GM12878 (cell line): ENCODE measurements at regions not wholly inside any gene's neighbourhood (a gene's known extent, or its start where the extent isn't known, plus 50 kb on each side); places are given as distances from the start of the nearest gene placed in this dataset.

ENCODE experiments used
- ATAC-seq: fragments of 200-7000 bp; cut with Tn5 transposase; 3 replicates; pipeline ENCODE4 v1.9.1; 2020; ENCODE audit warnings: mild to moderate bottlenecking, moderate library complexity
- BruUV-seq: library from RNA; stranded (reverse); fragments of 400-500 nt; replicated peaks from 2 replicates; lab custom pipeline; 2021; lab: Mats Ljungman, UMichigan
- CTCF ChIA-PET: fragments of 300-600 bp; sonication (Branson Sonifier 250); formaldehyde crosslinking; extraction: SDS; loops from one replicate; lab custom pipeline; 2021; ENCODE audit warnings: inconsistent platforms; lab: Yijun Ruan, JAX
- POLR2A ChIA-PET: fragments of 350-600 bp; formaldehyde crosslinking; extraction: SDS; loops from one replicate; lab custom pipeline; 2021; ENCODE audit warnings: inconsistent platforms; lab: Charles Lee
- RAD21 ChIA-PET: fragments of 300-600 bp; sonication (Branson Sonifier 250); formaldehyde crosslinking; loops from one replicate; lab custom pipeline; 2023; ENCODE audit warnings: antibody characterized with exemption; ENCODE audit not compliant: unreplicated experiment; lab: Charles Lee
- SMC1A ChIA-PET: fragments of 300-600 bp; sonication (Branson Sonifier 250); formaldehyde crosslinking; loops from one replicate; lab custom pipeline; 2023; ENCODE audit not compliant: unreplicated experiment, uncharacterized antibody; lab: Charles Lee
- DNase-seq: peaks from one replicate; pipeline ENCODE4 v3.0.0-alpha.2; 2011; ENCODE audit warnings: low read depth, low spot score
- FAIRE-seq: peaks from 3 replicates; lab custom pipeline; 2011; peaks lifted over from hg19 to GRCh38; lab: Jason Lieb, UNC
- H2AFZ ChIP-seq: 2 replicates; pipeline ENCODE4 v1.6.0; 2011; ENCODE audit warnings: low read depth, low read length, control low read depth; ENCODE audit not compliant: control insufficient read depth
- H3K27ac ChIP-seq: 2 replicates; pipeline ENCODE4 v1.5.1; 2011; ENCODE audit warnings: control low read depth; ENCODE audit not compliant: control insufficient read depth, insufficient read depth
- H3K27me3 ChIP-seq, 2 experiments: replicated peaks in 1 of 2; 2 replicates each; pipeline versions ENCODE4 v1.6.0 to v1.6.1; 2011; ENCODE audit warnings: low read length in 1 of 2; ENCODE audit not compliant: control insufficient read depth in 2 of 2, insufficient read depth in 2 of 2
- H3K36me3 ChIP-seq, 2 experiments: 2 replicates each; pipeline ENCODE4 v1.5.1; 2011; ENCODE audit warnings: low read length in 1 of 2; ENCODE audit not compliant: control insufficient read depth in 2 of 2, insufficient read depth in 2 of 2
- H3K4me1 ChIP-seq: 2 replicates; pipeline ENCODE4 v1.6.1; 2011; ENCODE audit warnings: mild to moderate bottlenecking, low read length, moderate library complexity, mixed read lengths; ENCODE audit not compliant: control insufficient read depth, insufficient read depth
- H3K4me2 ChIP-seq: 2 replicates; pipeline ENCODE4 v1.6.0; 2011; ENCODE audit warnings: control low read depth; ENCODE audit not compliant: control insufficient read depth, insufficient read depth
- H3K4me3 ChIP-seq: fragments of 200-600 bp; sonication (generic); 2 replicates; pipeline ENCODE4 v1.5.1; 2016
- H3K79me2 ChIP-seq: 2 replicates; pipeline ENCODE4 v1.6.0; 2011; ENCODE audit warnings: low read length; ENCODE audit not compliant: control insufficient read depth, insufficient read depth
- H3K9ac ChIP-seq: 2 replicates; pipeline ENCODE4 v1.8.0; 2011; ENCODE audit warnings: low read length, control low read depth, mixed read lengths; ENCODE audit not compliant: control insufficient read depth, insufficient read depth
- H3K9me3 ChIP-seq: replicated peaks from 3 replicates; pipeline ENCODE4 v1.5.1; 2011; ENCODE audit warnings: mild to moderate bottlenecking, low read length; ENCODE audit not compliant: control insufficient read depth, insufficient read depth
- H4K20me1 ChIP-seq: 2 replicates; pipeline ENCODE4 v1.6.0; 2011; ENCODE audit not compliant: control insufficient read depth, insufficient read depth
- BACH1 ChIP-seq: fragments of 450-650 bp; IDR thresholded peaks from 2 replicates; pipeline ENCODE4 v1.6.1; 2017; ENCODE audit warnings: mild to moderate bottlenecking, borderline replicate concordance
- CHD4 ChIP-seq: fragments of 200-600 bp; sonication (generic); IDR thresholded peaks from 2 replicates; pipeline ENCODE4 v1.6.1; 2016; ENCODE audit warnings: mild to moderate bottlenecking
- DPF2 ChIP-seq: fragments of 450-650 bp; IDR thresholded peaks from 2 replicates; pipeline ENCODE4 v1.6.1; 2017; ENCODE audit warnings: mild to moderate bottlenecking
- EGR1 ChIP-seq, 2 experiments: IDR thresholded peaks; 1 replicate in 1 of 2; 2 replicates in 1 of 2; pipeline ENCODE4 v1.6.1; 2011 to 2012; ENCODE audit warnings: low read depth in 2 of 2, low read length in 2 of 2, borderline replicate concordance in 1 of 2, mild to moderate bottlenecking in 1 of 2, moderate library complexity in 1 of 2
- ETV6 ChIP-seq, 2 experiments: fragments of 450-650 bp in 1 of 2; IDR thresholded peaks in 1 of 2; conservative IDR thresholded peaks in 1 of 2; 2 replicates each; pipeline ENCODE4 v1.6.1; 2014; ENCODE audit warnings: antibody characterized with exemption in 1 of 2, borderline replicate concordance in 1 of 2, low read depth in 1 of 2, mild to moderate bottlenecking in 1 of 2, moderate library complexity in 1 of 2
- MLLT1 ChIP-seq: fragments of 450-650 bp; IDR thresholded peaks from 2 replicates; pipeline ENCODE4 v1.6.1; 2016; ENCODE audit warnings: mild to moderate bottlenecking
- NRF1 ChIP-seq: conservative IDR thresholded peaks from 2 replicates; pipeline ENCODE4 v1.6.1; 2011; ENCODE audit warnings: mild to moderate bottlenecking, low read depth, low read length, improper control_type of control experiment
- SKIL ChIP-seq: fragments of 450-650 bp; IDR thresholded peaks from 2 replicates; pipeline ENCODE4 v1.6.1; 2017; ENCODE audit warnings: mild to moderate bottlenecking, low read depth, inconsistent platforms; ENCODE audit not compliant: poor library complexity, severe bottlenecking
- SRF ChIP-seq, 2 experiments: IDR thresholded peaks; 2 replicates each; pipeline ENCODE4 v1.6.1; 2011; ENCODE audit warnings: low read depth in 2 of 2, low read length in 2 of 2, mild to moderate bottlenecking in 1 of 2, moderate library complexity in 1 of 2
- SUPT20H ChIP-seq: IDR thresholded peaks from 2 replicates; pipeline ENCODE4 v1.6.1; 2011; ENCODE audit warnings: low read depth, mild to moderate bottlenecking, low read length, moderate library complexity, borderline replicate concordance; ENCODE audit not compliant: control insufficient read depth
- WGBS: methylation state at CpG from one replicate; pipeline ENCODE4 v1.1.6; 2016; ENCODE audit warnings: low lambda C conversion rate; ENCODE audit not compliant: insufficient replicate concordance, insufficient coverage; ENCODE audit errors: missing lambda C conversion rate; 5-methylcytosine and 5-hydroxymethylcytosine counted together
- in situ Hi-C: fragments of 300-500 bp; cut with MboI; formaldehyde crosslinking; loops from 9 replicates; pipeline ENCODE4 v1.14.3; 2018; ENCODE audit warnings: mixed read lengths
- intact Hi-C: fragments of 100-400 bp; cut with micrococcal nuclease; formaldehyde crosslinking; loops from one replicate; pipeline ENCODE4 v1.14.2; 2022; ENCODE audit not compliant: unreplicated experiment
- TF ChIP-seq, protein P1 (sequence below): fragments of 450-650 bp; formaldehyde crosslinking; IDR thresholded peaks from 2 replicates; pipeline ENCODE4 v1.4.0; 2020; ENCODE audit warnings: mild to moderate bottlenecking, moderate library complexity
- TF ChIP-seq, protein P2 (sequence below): fragments of 450-650 bp; IDR thresholded peaks from 2 replicates; pipeline ENCODE4 v1.6.1; 2018; ENCODE audit warnings: borderline replicate concordance, mild to moderate bottlenecking; ENCODE audit not compliant: partially characterized antibody

DNA sequence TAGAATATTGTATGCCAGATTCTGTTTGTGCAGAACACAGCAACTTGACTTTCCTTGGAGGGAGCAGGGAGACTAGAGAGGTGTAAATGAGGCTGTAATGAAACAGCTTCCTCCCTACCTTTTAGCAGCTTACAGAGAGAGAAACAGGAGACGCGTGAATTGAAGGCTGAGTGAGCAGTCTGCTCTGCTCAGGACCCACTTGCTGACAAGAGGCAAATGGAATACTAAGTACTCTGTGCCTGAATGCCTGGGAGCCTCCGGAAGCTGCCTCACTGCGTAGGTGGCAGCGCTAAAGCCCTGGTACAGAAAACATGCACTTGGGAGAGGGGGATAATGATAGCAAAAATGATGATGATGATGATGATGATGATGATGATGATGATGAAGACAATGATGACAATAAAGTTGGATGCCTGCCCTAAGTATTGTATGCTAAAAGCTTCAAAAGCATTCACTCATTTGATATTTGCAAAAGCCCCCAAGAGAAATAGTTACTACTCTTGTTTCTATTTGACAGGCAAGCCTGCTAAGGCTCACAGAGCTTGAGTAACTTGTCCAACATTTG is 548.9 kb downstream of the NTRK3 start (continued):
- TF ChIP-seq SUPT20H (no peak), DPF2 (no peak)

GRCh38 chr15:87707071-87707470 is 549.5 kb downstream of the NTRK3 start:
- Histone ChIP-seq H3K4me3 (no peak overlapping the region), H2AFZ (no peak overlapping the region), H3K27me3 (0 out of 4 replicates have a peak, but pooled peaks cover 0 to 2% of the 10 kb centered on the region in 2 experiments), H3K4me2 (no peak overlapping the region), H3K9me3 (no peaks in the 10 kb centered on the region; the same call in 2 of the 3 replicates), H3K36me3 (no peaks in the 10 kb centered on the region), H3K9ac (no peak overlapping the region), H3K4me1 (no peaks in the 10 kb centered on the region), H3K79me2 (no peaks in the 10 kb centered on the region), H3K27ac (no peak overlapping the region), H4K20me1 (no peaks in the 10 kb centered on the region)
- DNase-seq (no peak), ATAC-seq (no peak), FAIRE-seq (no peak)
- SMC1A ChIA-PET, result no interaction called here
- RAD21 ChIA-PET, result no interaction called here
- CTCF ChIA-PET, result no interaction called here
- POLR2A ChIA-PET, result no interaction called here
- in situ Hi-C loops (no loop called here), intact Hi-C loops (no loop called here)
- WGBS, result 24% methylated on average over 5 of the region's 5 CpGs
- no TSS peak for BruUV-seq
- TF ChIP-seq NRF1 (no peak), EGR1 (IDR thresholded peaks at IDR 0.05; ENCODE audit: borderline replicate concordance in 1 of 2, low read depth in 2 of 2, low read length in 2 of 2) (no peak), CHD4 (no peak), BACH1 (no peak), SKIL (no peak), MLLT1 (no peak), SRF (IDR thresholded peaks at IDR 0.05; ENCODE audit: low read depth in 2 of 2, low read length in 2 of 2) (no peak), ETV6 (conservative IDR thresholded peaks at IDR 0.05 in 1 of 2, IDR thresholded peaks at IDR 0.05 in 1 of 2; ENCODE audit: borderline replicate concordance in 1 of 2, low read depth in 1 of 2) (no peak)
- TF ChIP-seq, protein P1, sequence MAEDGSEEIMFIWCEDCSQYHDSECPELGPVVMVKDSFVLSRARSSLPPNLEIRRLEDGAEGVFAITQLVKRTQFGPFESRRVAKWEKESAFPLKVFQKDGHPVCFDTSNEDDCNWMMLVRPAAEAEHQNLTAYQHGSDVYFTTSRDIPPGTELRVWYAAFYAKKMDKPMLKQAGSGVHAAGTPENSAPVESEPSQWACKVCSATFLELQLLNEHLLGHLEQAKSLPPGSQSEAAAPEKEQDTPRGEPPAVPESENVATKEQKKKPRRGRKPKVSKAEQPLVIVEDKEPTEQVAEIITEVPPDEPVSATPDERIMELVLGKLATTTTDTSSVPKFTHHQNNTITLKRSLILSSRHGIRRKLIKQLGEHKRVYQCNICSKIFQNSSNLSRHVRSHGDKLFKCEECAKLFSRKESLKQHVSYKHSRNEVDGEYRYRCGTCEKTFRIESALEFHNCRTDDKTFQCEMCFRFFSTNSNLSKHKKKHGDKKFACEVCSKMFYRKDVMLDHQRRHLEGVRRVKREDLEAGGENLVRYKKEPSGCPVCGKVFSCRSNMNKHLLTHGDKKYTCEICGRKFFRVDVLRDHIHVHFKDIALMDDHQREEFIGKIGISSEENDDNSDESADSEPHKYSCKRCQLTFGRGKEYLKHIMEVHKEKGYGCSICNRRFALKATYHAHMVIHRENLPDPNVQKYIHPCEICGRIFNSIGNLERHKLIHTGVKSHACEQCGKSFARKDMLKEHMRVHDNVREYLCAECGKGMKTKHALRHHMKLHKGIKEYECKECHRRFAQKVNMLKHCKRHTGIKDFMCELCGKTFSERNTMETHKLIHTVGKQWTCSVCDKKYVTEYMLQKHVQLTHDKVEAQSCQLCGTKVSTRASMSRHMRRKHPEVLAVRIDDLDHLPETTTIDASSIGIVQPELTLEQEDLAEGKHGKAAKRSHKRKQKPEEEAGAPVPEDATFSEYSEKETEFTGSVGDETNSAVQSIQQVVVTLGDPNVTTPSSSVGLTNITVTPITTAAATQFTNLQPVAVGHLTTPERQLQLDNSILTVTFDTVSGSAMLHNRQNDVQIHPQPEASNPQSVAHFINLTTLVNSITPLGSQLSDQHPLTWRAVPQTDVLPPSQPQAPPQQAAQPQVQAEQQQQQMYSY (CRISPR knock-in tag), result no peak
- TF ChIP-seq, protein P2, sequence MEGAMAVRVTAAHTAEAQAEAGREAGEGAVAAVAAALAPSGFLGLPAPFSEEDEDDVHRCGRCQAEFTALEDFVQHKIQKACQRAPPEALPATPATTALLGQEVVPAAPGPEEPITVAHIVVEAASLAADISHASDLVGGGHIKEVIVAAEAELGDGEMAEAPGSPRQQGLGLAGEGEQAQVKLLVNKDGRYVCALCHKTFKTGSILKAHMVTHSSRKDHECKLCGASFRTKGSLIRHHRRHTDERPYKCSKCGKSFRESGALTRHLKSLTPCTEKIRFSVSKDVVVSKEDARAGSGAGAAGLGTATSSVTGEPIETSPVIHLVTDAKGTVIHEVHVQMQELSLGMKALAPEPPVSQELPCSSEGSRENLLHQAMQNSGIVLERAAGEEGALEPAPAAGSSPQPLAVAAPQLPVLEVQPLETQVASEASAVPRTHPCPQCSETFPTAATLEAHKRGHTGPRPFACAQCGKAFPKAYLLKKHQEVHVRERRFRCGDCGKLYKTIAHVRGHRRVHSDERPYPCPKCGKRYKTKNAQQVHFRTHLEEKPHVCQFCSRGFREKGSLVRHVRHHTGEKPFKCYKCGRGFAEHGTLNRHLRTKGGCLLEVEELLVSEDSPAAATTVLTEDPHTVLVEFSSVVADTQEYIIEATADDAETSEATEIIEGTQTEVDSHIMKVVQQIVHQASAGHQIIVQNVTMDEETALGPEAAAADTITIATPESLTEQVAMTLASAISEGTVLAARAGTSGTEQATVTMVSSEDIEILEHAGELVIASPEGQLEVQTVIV, result no peak
